GM18861 (cell line): ENCODE measurements at regions not wholly inside any gene's neighbourhood (a gene's known extent, or its start where the extent isn't known, plus 50 kb on each side); places are given as distances from the start of the nearest gene placed in this dataset.
"Not testable (repeated sequence)": the region's sequence is repeated elsewhere in the genome, so short reads cannot be mapped to it uniquely, and the experiment has no call there.

Experiments used
- ATAC-seq: cut with Tn5 transposase; IDR thresholded peaks from one replicate; pipeline ENCODE4 v1.9.1; 2021; ENCODE audit not compliant: unreplicated experiment

- ATAC-seq, result no peak
These were observed 310.3 kb downstream of the SIPA1L2 start for GRCh38 chr1:232319518-232320210.

- no peak for ATAC-seq
These were observed 310.9 kb downstream of the SIPA1L2 start for GRCh38 chr1:232319072-232319471.

- no peak for ATAC-seq
These were observed 311.8 kb downstream of the SIPA1L2 start for GRCh38 chr1:232318143-232318542.

- no peak for ATAC-seq
These were observed 312.6 kb downstream of the SIPA1L2 start for GRCh38 chr1:232317350-232317749.

GRCh38 chr1:232316864-232317263 lies 313.1 kb downstream of the SIPA1L2 start:
- ATAC-seq, result no peak

- not testable (repeated sequence) for ATAC-seq
These were observed 316.1 kb downstream of the SIPA1L2 start for GRCh38 chr1:232313876-232314275.

GRCh38 chr1:232310541-232310940 lies 319.4 kb downstream of the SIPA1L2 start:
- no peak for ATAC-seq

- no peak for ATAC-seq
These were observed 321.3 kb downstream of the SIPA1L2 start for GRCh38 chr1:232308616-232309015.

- no peak for ATAC-seq
These were observed 322.5 kb downstream of the SIPA1L2 start for GRCh38 chr1:232307296-232308017.

GRCh38 chr1:232306269-232306961 lies 323.5 kb downstream of the SIPA1L2 start:
- no peak for ATAC-seq

GRCh38 chr1:232305050-232305449 lies 324.9 kb downstream of the SIPA1L2 start:
- no peak for ATAC-seq

- no peak for ATAC-seq
These were observed 326.7 kb downstream of the SIPA1L2 start for GRCh38 chr1:232303222-232303620.

- ATAC-seq, result no peak
These were observed 327.3 kb downstream of the SIPA1L2 start for GRCh38 chr1:232302376-232303221.

- ATAC-seq, result no peak
These were observed 328.7 kb downstream of the SIPA1L2 start for GRCh38 chr1:232301246-232301645.

GRCh38 chr1:232300466-232300865 lies 329.5 kb downstream of the SIPA1L2 start:
- no peak for ATAC-seq

GRCh38 chr1:232296461-232296860 lies 333.5 kb downstream of the SIPA1L2 start:
- no peak for ATAC-seq

GRCh38 chr1:232293361-232293760 lies 336.6 kb downstream of the SIPA1L2 start:
- ATAC-seq, result no peak

GRCh38 chr1:232292818-232293217 lies 337.1 kb downstream of the SIPA1L2 start:
- no peak for ATAC-seq

- ATAC-seq, result no peak
These were observed 337.7 kb downstream of the SIPA1L2 start for GRCh38 chr1:232292239-232292638.

- ATAC-seq, result no peak
These were observed 338.3 kb downstream of the SIPA1L2 start for GRCh38 chr1:232291681-232292080.

- no peak for ATAC-seq
These were observed 338.7 kb downstream of the SIPA1L2 start for GRCh38 chr1:232291261-232291660.
